SIG-M5 treated with dmso at 0.1 percent for 504 hours (cell line): ENCODE measurements at regions not wholly inside any gene's neighbourhood (a gene's known extent, or its start where the extent isn't known, plus 50 kb on each side); places are given as distances from the start of the nearest gene placed in this dataset.
"Not testable (repeated sequence)": the region's sequence is repeated elsewhere in the genome, so short reads cannot be mapped to it uniquely, and the experiment has no call there.

ENCODE experiments used
- DNase-seq: peaks from one replicate; lab custom pipeline; 2025; ENCODE audit not compliant: unreplicated experiment; lab: John Stamatoyannopoulos, UW

- no peak for DNase-seq
Observed at GRCh38 chr3:102299125-102299877, 135.5 kb upstream of the ZPLD1 start.

- no peak for DNase-seq
Observed at GRCh38 chr3:102301155-102301880, 133.5 kb upstream of the ZPLD1 start.

GRCh38 chr3:102302020-102302419 lies 132.8 kb upstream of the ZPLD1 start:
- no peak for DNase-seq

- no peak for DNase-seq
Observed at GRCh38 chr3:102304550-102304949, 130.3 kb upstream of the ZPLD1 start.

GRCh38 chr3:102307442-102307841 lies 127.4 kb upstream of the ZPLD1 start:
- no peak for DNase-seq

GRCh38 chr3:102329066-102329465 lies 105.7 kb upstream of the ZPLD1 start:
- no peak for DNase-seq

GRCh38 chr3:102329561-102329960 lies 105.3 kb upstream of the ZPLD1 start:
- DNase-seq: no peak

- DNase-seq: no peak
Observed at GRCh38 chr3:102332205-102332604, 102.6 kb upstream of the ZPLD1 start.

GRCh38 chr3:102332934-102333333 lies 101.9 kb upstream of the ZPLD1 start:
- no peak for DNase-seq

- no peak for DNase-seq
Observed at GRCh38 chr3:102336130-102336529, 98.7 kb upstream of the ZPLD1 start.

GRCh38 chr3:102339671-102340070 lies 95.1 kb upstream of the ZPLD1 start:
- DNase-seq: no peak

- DNase-seq: no peak
Observed at GRCh38 chr3:102346897-102347296, 87.9 kb upstream of the ZPLD1 start.

- DNase-seq: no peak
Observed at GRCh38 chr3:102348904-102349303, 85.9 kb upstream of the ZPLD1 start.

GRCh38 chr3:102353148-102353547 lies 81.7 kb upstream of the ZPLD1 start:
- no peak for DNase-seq

- DNase-seq: no peak
Observed at GRCh38 chr3:102353805-102354204, 81.0 kb upstream of the ZPLD1 start.

GRCh38 chr3:102354818-102355515 lies 79.8 kb upstream of the ZPLD1 start:
- DNase-seq: no peak

- DNase-seq: no peak
Observed at GRCh38 chr3:102356506-102356905, 78.3 kb upstream of the ZPLD1 start.

GRCh38 chr3:102357313-102357712 lies 77.5 kb upstream of the ZPLD1 start:
- not testable (repeated sequence) for DNase-seq

GRCh38 chr3:102360183-102360860 lies 74.5 kb upstream of the ZPLD1 start:
- no peak for DNase-seq

GRCh38 chr3:102361101-102361500 lies 73.7 kb upstream of the ZPLD1 start:
- no peak for DNase-seq

GRCh38 chr3:102366116-102366515 lies 68.7 kb upstream of the ZPLD1 start:
- not testable (repeated sequence) for DNase-seq
